ENCODE measurements at regions not wholly inside any gene's neighbourhood (a gene's known extent, or its start where the extent isn't known, plus 50 kb on each side); places are given as distances from the start of the nearest gene placed in this dataset.

GRCh38 chr18:38900031-38900430 is 1334.4 kb upstream of the CELF4 start:
- no peak for DNase-seq (ENCODE audit: low spot score)

GRCh38 chr18:38899252-38899651 is 1333.7 kb upstream of the CELF4 start:
- DNase-seq (ENCODE audit: low spot score), result no peak

- no peak for DNase-seq (ENCODE audit: low spot score)
Measured at GRCh38 chr18:38898167-38898566, 1332.6 kb upstream of the CELF4 start.

- no peak for DNase-seq (ENCODE audit: low spot score)
Measured at GRCh38 chr18:38895560-38895959, 1330.0 kb upstream of the CELF4 start.

GRCh38 chr18:38887671-38888020 is 1322.0 kb upstream of the CELF4 start:
- no peak for DNase-seq (ENCODE audit: low spot score)

GRCh38 chr18:38886861-38887670 is 1321.5 kb upstream of the CELF4 start:
- no peak for DNase-seq (ENCODE audit: low spot score)

- no peak for DNase-seq (ENCODE audit: low spot score)
Measured at GRCh38 chr18:38886235-38886634, 1320.6 kb upstream of the CELF4 start.

- DNase-seq (ENCODE audit: low spot score), result no peak
Measured at GRCh38 chr18:38884050-38884449, 1318.5 kb upstream of the CELF4 start.

GRCh38 chr18:38883111-38883510 is 1317.5 kb upstream of the CELF4 start:
- no peak for DNase-seq (ENCODE audit: low spot score)

- no peak for DNase-seq (ENCODE audit: low spot score)
Measured at GRCh38 chr18:38879871-38880270, 1314.3 kb upstream of the CELF4 start.

GRCh38 chr18:38872342-38872741 is 1306.7 kb upstream of the CELF4 start:
- DNase-seq (ENCODE audit: low spot score), result no peak

GRCh38 chr18:38868757-38869156 is 1303.2 kb upstream of the CELF4 start:
- DNase-seq (ENCODE audit: low spot score), result no peak

- no peak for DNase-seq (ENCODE audit: low spot score)
Measured at GRCh38 chr18:38867680-38868079, 1302.1 kb upstream of the CELF4 start.

- no peak for DNase-seq (ENCODE audit: low spot score)
Measured at GRCh38 chr18:38851526-38851925, 1285.9 kb upstream of the CELF4 start.

GRCh38 chr18:38847326-38847725 is 1281.7 kb upstream of the CELF4 start:
- no peak for DNase-seq (ENCODE audit: low spot score)

GRCh38 chr18:38843291-38843690 is 1277.7 kb upstream of the CELF4 start:
- no peak for DNase-seq (ENCODE audit: low spot score)

GRCh38 chr18:38826247-38826646 is 1260.6 kb upstream of the CELF4 start:
- DNase-seq (ENCODE audit: low spot score), result no peak

GRCh38 chr18:38811209-38811608 is 1245.6 kb upstream of the CELF4 start:
- DNase-seq (ENCODE audit: low spot score), result no peak

- DNase-seq (ENCODE audit: low spot score), result no peak
Measured at GRCh38 chr18:38810789-38811188, 1245.2 kb upstream of the CELF4 start.

GRCh38 chr18:38807915-38808314 is 1242.3 kb upstream of the CELF4 start:
- no peak for DNase-seq (ENCODE audit: low spot score)

- DNase-seq (ENCODE audit: low spot score), result no peak
Measured at GRCh38 chr18:38805256-38805655, 1239.7 kb upstream of the CELF4 start.

GRCh38 chr18:38801640-38802039 is 1236.0 kb upstream of the CELF4 start:
- DNase-seq (ENCODE audit: low spot score), result no peak

- no peak for DNase-seq (ENCODE audit: low spot score)
Measured at GRCh38 chr18:38796762-38797161, 1231.2 kb upstream of the CELF4 start.

GRCh38 chr18:38792731-38793130 is 1227.1 kb upstream of the CELF4 start:
- DNase-seq (ENCODE audit: low spot score), result no peak

Measured in CD4-positive, alpha-beta T cell treated with Interleukin-15 for 4 hours (primary cell).